Transverse colon (tissue), 4 donors: ENCODE measurements at regions not wholly inside any gene's neighbourhood (a gene's known extent, or its start where the extent isn't known, plus 50 kb on each side); places are given as distances from the start of the nearest gene placed in this dataset.

Source experiments
- POLR2A ChIP-seq: fragments of 450-650 bp; IDR thresholded peaks from one replicate; pipeline ENCODE4 v1.6.1; 2016; ENCODE audit warnings: antibody characterized with exemption, mild to moderate bottlenecking, moderate library complexity
- POLR2AphosphoS5 ChIP-seq, 3 donors: sonication (generic); formaldehyde crosslinking; IDR thresholded peaks; one replicate each; pipeline ENCODE4 v1.6.1; 2016; ENCODE audit warnings: antibody characterized with exemption in 3 of 3
- TF ChIP-seq, protein P1 (sequence below), 5 experiments: fragments of 200-600 bp in 3 of 5; fragments of 450-650 bp in 2 of 5; sonication (generic) in 3 of 5; IDR thresholded peaks; 1 replicate in 2 of 5; 2 replicates in 3 of 5; pipeline ENCODE4 v1.5.1; 2016 to 2017; ENCODE audit warnings: antibody characterized with exemption in 5 of 5, inconsistent platforms in 3 of 5, mild to moderate bottlenecking in 2 of 5, moderate library complexity in 1 of 5

DNA sequence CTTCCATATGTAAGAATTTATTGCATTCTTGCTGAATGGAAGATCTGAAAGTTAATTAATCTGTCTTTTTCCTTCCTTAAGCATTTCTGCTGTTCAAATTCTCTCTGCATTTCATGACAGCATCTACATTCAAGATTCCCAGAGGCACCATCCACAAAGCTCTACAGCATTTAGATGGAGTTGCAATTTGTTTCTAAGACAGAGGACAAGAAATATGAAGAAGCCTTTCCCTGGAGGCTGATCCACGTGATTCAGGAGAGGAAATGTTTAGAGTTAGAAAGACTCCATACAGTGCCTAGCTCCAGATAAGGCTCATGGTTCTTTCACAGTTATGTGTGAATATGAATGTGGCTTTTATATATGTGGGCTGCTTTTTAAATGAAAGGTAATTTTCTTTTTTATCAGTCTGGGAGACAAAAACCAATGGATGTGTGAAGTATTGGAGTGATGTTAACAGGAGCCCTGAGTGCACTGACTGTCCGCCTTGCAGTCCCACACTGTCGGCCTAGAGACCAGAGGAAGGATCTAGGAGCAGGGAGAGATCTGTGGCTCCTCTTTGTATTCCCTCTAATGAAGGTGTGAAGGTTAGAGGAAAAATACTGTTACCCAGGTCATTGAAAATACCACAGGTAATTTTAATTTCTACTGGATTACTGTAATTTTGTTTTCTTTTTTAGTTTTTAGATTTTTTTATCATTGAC, 686.6 kb upstream of the GJE1 start:
- TF ChIP-seq, protein P1, sequence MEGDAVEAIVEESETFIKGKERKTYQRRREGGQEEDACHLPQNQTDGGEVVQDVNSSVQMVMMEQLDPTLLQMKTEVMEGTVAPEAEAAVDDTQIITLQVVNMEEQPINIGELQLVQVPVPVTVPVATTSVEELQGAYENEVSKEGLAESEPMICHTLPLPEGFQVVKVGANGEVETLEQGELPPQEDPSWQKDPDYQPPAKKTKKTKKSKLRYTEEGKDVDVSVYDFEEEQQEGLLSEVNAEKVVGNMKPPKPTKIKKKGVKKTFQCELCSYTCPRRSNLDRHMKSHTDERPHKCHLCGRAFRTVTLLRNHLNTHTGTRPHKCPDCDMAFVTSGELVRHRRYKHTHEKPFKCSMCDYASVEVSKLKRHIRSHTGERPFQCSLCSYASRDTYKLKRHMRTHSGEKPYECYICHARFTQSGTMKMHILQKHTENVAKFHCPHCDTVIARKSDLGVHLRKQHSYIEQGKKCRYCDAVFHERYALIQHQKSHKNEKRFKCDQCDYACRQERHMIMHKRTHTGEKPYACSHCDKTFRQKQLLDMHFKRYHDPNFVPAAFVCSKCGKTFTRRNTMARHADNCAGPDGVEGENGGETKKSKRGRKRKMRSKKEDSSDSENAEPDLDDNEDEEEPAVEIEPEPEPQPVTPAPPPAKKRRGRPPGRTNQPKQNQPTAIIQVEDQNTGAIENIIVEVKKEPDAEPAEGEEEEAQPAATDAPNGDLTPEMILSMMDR (IDR thresholded peaks at IDR 0.05), result no peak
- TF ChIP-seq POLR2AphosphoS5 (IDR thresholded peaks at IDR 0.05), result no peak
- TF ChIP-seq POLR2A, result no peak
